A549 (cell line): ENCODE measurements at regions not wholly inside any gene's neighbourhood (a gene's known extent, or its start where the extent isn't known, plus 50 kb on each side); places are given as distances from the start of the nearest gene placed in this dataset.

ENCODE experiments used
- ATAC-seq, 2 experiments: fragments of 200-7000 bp in 1 of 2; fragments of >200 bp in 1 of 2; cut with Nextera tagmentation in 1 of 2; cut with Tn5 transposase in 1 of 2; 3 replicates each; pipeline versions ENCODE4 v1.8.0 to v1.9.1; 2018 to 2020; ENCODE audit warnings: mild to moderate bottlenecking in 1 of 2, moderate library complexity in 1 of 2
- CTCF ChIA-PET: fragments of 300-600 bp; sonication (Branson Sonifier 250); formaldehyde crosslinking; extraction: SDS; loops from one replicate; lab custom pipeline; 2021; ENCODE audit warnings: antibody characterized with exemption, inconsistent platforms; lab: Yijun Ruan, JAX
- POLR2A ChIA-PET: fragments of 350-600 bp; formaldehyde crosslinking; extraction: SDS; loops from one replicate; lab custom pipeline; 2021; ENCODE audit warnings: antibody characterized with exemption, inconsistent platforms; lab: Yijun Ruan, JAX
- DNase-seq, 2 experiments: peaks; one replicate each; pipeline versions ENCODE4 v3.0.0 to v3.0.0-alpha.2; 2011 to 2016; ENCODE audit warnings: low read depth in 1 of 2, low spot score in 1 of 2
- FAIRE-seq: peaks from 2 replicates; lab custom pipeline; 2011; peaks lifted over from hg19 to GRCh38; lab: Jason Lieb, UNC
- H3K27ac ChIP-seq, 2 experiments: fragments of >200 bp; sonication (Bioruptor Twin); formaldehyde crosslinking; 3 replicates each; pipeline ENCODE4 v1.5.1; 2016 to 2017
- H3K4me1 ChIP-seq: fragments of >200 bp; sonication (Bioruptor Twin); formaldehyde crosslinking; 3 replicates; pipeline ENCODE4 v1.6.1; 2016
- H3K4me2 ChIP-seq: fragments of >200 bp; sonication (Bioruptor Twin); formaldehyde crosslinking; 3 replicates; pipeline ENCODE4 v1.6.1; 2016
- H3K4me3 ChIP-seq: fragments of >200 bp; sonication (Bioruptor Twin); formaldehyde crosslinking; 3 replicates; pipeline ENCODE4 v1.5.1; 2016
- H3K9me3 ChIP-seq: fragments of >200 bp; sonication (Bioruptor Twin); formaldehyde crosslinking; 3 replicates; pipeline ENCODE4 v1.6.1; 2016
- BHLHE40 ChIP-seq: IDR thresholded peaks from 2 replicates; pipeline ENCODE4 v1.6.1; 2012; ENCODE audit warnings: low read depth, low read length, inconsistent platforms
- CBX2 ChIP-seq: fragments of 200-600 bp; sonication (generic); IDR thresholded peaks from 2 replicates; pipeline ENCODE4 v1.6.1; 2016; ENCODE audit warnings: low read depth, mild to moderate bottlenecking, borderline replicate concordance
- CBX8 ChIP-seq: fragments of 200-600 bp; sonication (generic); IDR thresholded peaks from 2 replicates; pipeline ENCODE4 v1.6.1; 2016
- CHD4 ChIP-seq: fragments of 200-600 bp; sonication (generic); IDR thresholded peaks from 2 replicates; pipeline ENCODE4 v1.6.1; 2016; ENCODE audit warnings: antibody characterized with exemption, mild to moderate bottlenecking, borderline replicate concordance
- CTCF ChIP-seq: fragments of >200 bp; sonication (Bioruptor Twin); formaldehyde crosslinking; IDR thresholded peaks from 3 replicates; pipeline ENCODE4 v1.5.1; 2016
- E2F6 ChIP-seq: IDR thresholded peaks from 2 replicates; pipeline ENCODE4 v1.6.1; 2012; ENCODE audit warnings: low read depth, borderline replicate concordance
- EHF ChIP-seq: fragments of 250-450 bp; sonication (Bioruptor Pico); IDR thresholded peaks from 2 replicates; pipeline ENCODE4 v1.5.0; 2020; ENCODE audit warnings: mild to moderate bottlenecking
- ELK1 ChIP-seq: fragments of 150-350 bp; IDR thresholded peaks from 2 replicates; pipeline ENCODE4 v1.6.1; 2014; ENCODE audit warnings: low read depth, mild to moderate bottlenecking, low read length
- FOSB ChIP-seq: fragments of 250-450 bp; sonication (Bioruptor Pico); IDR thresholded peaks from 2 replicates; pipeline ENCODE4 v1.5.0; 2020; ENCODE audit warnings: mild to moderate bottlenecking, moderate library complexity
- FOSL2 ChIP-seq, 2 experiments: fragments of 450-650 bp in 1 of 2; fragments of >200 bp in 1 of 2; sonication (Bioruptor Twin) in 1 of 2; formaldehyde crosslinking; IDR thresholded peaks; 2 replicates each; pipeline versions ENCODE4 v1.5.0 to v1.6.1; 2016 to 2020; ENCODE audit warnings: mild to moderate bottlenecking in 1 of 2, moderate library complexity in 1 of 2
- GATA3 ChIP-seq: IDR thresholded peaks from 2 replicates; pipeline ENCODE4 v1.6.1; 2012; ENCODE audit warnings: borderline replicate concordance
- HOXA7 ChIP-seq: fragments of 250-450 bp; sonication (Bioruptor Pico); IDR thresholded peaks from 2 replicates; pipeline ENCODE4 v1.5.0; 2020; ENCODE audit warnings: mild to moderate bottlenecking, moderate library complexity
- HOXB13 ChIP-seq: fragments of 250-450 bp; sonication (Bioruptor Pico); IDR thresholded peaks from 2 replicates; pipeline ENCODE4 v1.5.0; 2020; ENCODE audit warnings: low read depth, mild to moderate bottlenecking, moderate library complexity
- HOXB5 ChIP-seq: fragments of 250-450 bp; sonication (Bioruptor Pico); IDR thresholded peaks from 2 replicates; pipeline ENCODE4 v1.5.0; 2020; ENCODE audit warnings: mild to moderate bottlenecking, moderate library complexity
- MAFK ChIP-seq: fragments of 450-650 bp; IDR thresholded peaks from 2 replicates; pipeline ENCODE4 v1.6.1; 2014; ENCODE audit not compliant: partially characterized antibody
- MAX ChIP-seq: IDR thresholded peaks from 2 replicates; pipeline ENCODE4 v1.6.1; 2012
- NPAS2 ChIP-seq: fragments of 250-450 bp; sonication (Bioruptor Pico); IDR thresholded peaks from 2 replicates; pipeline ENCODE4 v1.8.0; 2022; ENCODE audit warnings: mild to moderate bottlenecking, moderate library complexity, borderline replicate concordance
- PBX3 ChIP-seq: IDR thresholded peaks from 2 replicates; pipeline ENCODE4 v1.6.1; 2012
- RFX5 ChIP-seq: fragments of 450-650 bp; IDR thresholded peaks from 2 replicates; pipeline ENCODE4 v1.7.1; 2014; ENCODE audit warnings: antibody characterized with exemption, mild to moderate bottlenecking, moderate library complexity
- RNF2 ChIP-seq: fragments of 200-600 bp; sonication (generic); IDR thresholded peaks from 2 replicates; pipeline ENCODE4 v1.6.1; 2016; ENCODE audit warnings: low read depth, mild to moderate bottlenecking, antibody characterized with exemption, moderate library complexity, borderline replicate concordance
- TP53 ChIP-seq: fragments of 250-450 bp; sonication (Bioruptor Pico); IDR thresholded peaks from 2 replicates; pipeline ENCODE4 v1.5.0; 2021; ENCODE audit warnings: mild to moderate bottlenecking, moderate library complexity
- WGBS: methylation state at CpG from one replicate; pipeline ENCODE4 v1.1.6; 2017; ENCODE audit errors: missing lambda C conversion rate; 5-methylcytosine and 5-hydroxymethylcytosine counted together

- 90% methylated on average over 3 of the region's 3 CpGs for WGBS
These were observed 179.8 kb downstream of the ENC1 start for GRCh38 chr5:74460694-74461093.

GRCh38 chr5:74459984-74460383, 180.5 kb downstream of the ENC1 start:
- DNase-seq (no peak), FAIRE-seq (no peak), ATAC-seq (no peak)
- TF ChIP-seq BHLHE40 (no peak), HOXB5 (CRISPR knock-in tag) (no peak), RNF2 (no peak), CBX8 (no peak), ELK1 (no peak), GATA3 (no peak), FOSB (CRISPR knock-in tag) (no peak), CHD4 (no peak), HOXA7 (CRISPR knock-in tag) (no peak), HOXB13 (CRISPR knock-in tag) (no peak), MAFK (no peak)
- Histone ChIP-seq H3K4me3 (no peak overlapping the region), H3K4me2 (no peak overlapping the region), H3K27ac (no peak overlapping the region), H3K4me1 (no peaks in the 10 kb centered on the region), H3K9me3 (no peaks in the 10 kb centered on the region)
- ChIA-PET CTCF (interaction anchor here (1.2 kb wide), 1 partner anchor 183 kb away, joined by 3 read pairs; no protein-coding TSS in a partner anchor), POLR2A (no interaction called here)
- WGBS: 72% methylated on average over 1 of the region's 1 CpG

More at GRCh38 chr5:74460694-74461093, 179.8 kb downstream of the ENC1 start:
- DNase-seq (no peak), ATAC-seq (no peak)
- Histone ChIP-seq H3K4me2 (no peak overlapping the region), H3K9me3 (no peaks in the 10 kb centered on the region), H3K4me1 (no peaks in the 10 kb centered on the region)
- CTCF ChIA-PET: interaction anchor here (1.7 kb wide), 1 partner anchor 10 kb away, joined by 5 read pairs; no protein-coding TSS in a partner anchor
- no peak for TF ChIP-seq NPAS2
- TF ChIP-seq FOSL2 (IDR thresholded peaks at IDR 0.05): no peak
- TF ChIP-seq FOSL2 (CRISPR knock-in tag; IDR thresholded peaks at IDR 0.05): no peak
- TF ChIP-seq TP53 (CRISPR knock-in tag): no peak
- TF ChIP-seq MAX: no peak
- TF ChIP-seq, all 56 proteins: peak for 0
- H3K27ac ChIP-seq: no peak overlapping the region
- no peak for FAIRE-seq
- POLR2A ChIA-PET: no interaction called here
- no peak overlapping the region for H3K4me3 ChIP-seq

- ChIA-PET CTCF (no interaction called here), POLR2A (no interaction called here)
- Histone ChIP-seq H3K4me3 (no peak overlapping the region), H3K27ac (no peak overlapping the region), H3K9me3 (no peaks in the 10 kb centered on the region), H3K4me2 (no peak overlapping the region), H3K4me1 (no peaks in the 10 kb centered on the region)
- ATAC-seq: no peak
- no peak for FAIRE-seq
- DNase-seq: no peak
- TF ChIP-seq CBX2 (no peak), MAFK (no peak), RFX5 (no peak), CTCF (no peak), E2F6 (no peak), PBX3 (no peak), EHF (no peak)
These were observed 182.7 kb downstream of the ENC1 start for GRCh38 chr5:74457876-74458275.
